Nephron (organoid): ENCODE measurements at regions not wholly inside any gene's neighbourhood (a gene's known extent, or its start where the extent isn't known, plus 50 kb on each side); places are given as distances from the start of the nearest gene placed in this dataset.

Experiments used
- H3K27ac Mint-ChIP-seq, 3 experiments: 2 replicates each; pipeline ENCODE4 v1.8.0; 2020; ENCODE audit warnings: mixed read lengths in 3 of 3, mild to moderate bottlenecking in 2 of 3, moderate library complexity in 1 of 3
- H3K27me3 Mint-ChIP-seq: 2 replicates; pipeline ENCODE4 v1.8.0; 2021; ENCODE audit warnings: low read depth, mild to moderate bottlenecking, moderate library complexity, mixed read lengths
- H3K36me3 Mint-ChIP-seq: 2 replicates; pipeline ENCODE4 v1.8.0; 2020; ENCODE audit warnings: low read depth, mixed read lengths
- H3K4me1 Mint-ChIP-seq: 2 replicates; pipeline ENCODE4 v1.8.0; 2020; ENCODE audit warnings: mixed read lengths
- H3K4me3 Mint-ChIP-seq, 3 experiments: 2 replicates each; pipeline ENCODE4 v1.8.0; 2020; ENCODE audit warnings: mild to moderate bottlenecking in 3 of 3, mixed read lengths in 3 of 3, moderate library complexity in 2 of 3
- H3K9me3 Mint-ChIP-seq: 2 replicates; pipeline ENCODE4 v1.8.0; 2020; ENCODE audit warnings: mixed read lengths
- TF ChIP-seq, protein P1 (sequence below), 3 experiments: fragments of 200-600 bp; sonication (generic); IDR thresholded peaks; one replicate each; pipeline ENCODE4 v1.5.0; 2021; ENCODE audit warnings: antibody characterized with exemption in 3 of 3; ENCODE audit not compliant: unreplicated experiment in 3 of 3

DNA sequence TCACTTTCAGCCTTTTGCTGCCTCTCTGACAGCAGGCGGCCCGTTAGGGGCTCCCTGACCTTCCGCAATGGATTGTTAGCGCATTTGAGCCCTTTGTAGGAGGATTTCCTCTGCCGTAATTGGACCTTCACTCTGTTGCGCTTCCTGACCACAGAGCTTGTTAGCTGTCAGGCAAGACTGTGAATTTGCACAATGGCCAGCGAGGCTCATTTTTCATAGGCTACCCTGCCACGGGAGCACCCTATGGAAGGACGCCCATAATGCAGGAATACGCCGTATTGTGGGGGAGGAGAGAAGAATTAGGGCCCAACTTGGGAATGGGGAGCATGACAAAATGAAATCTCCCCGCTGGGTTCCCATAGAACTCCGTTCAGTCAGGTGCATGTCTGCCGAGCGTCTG is 205.2 kb upstream of the NLRP1 start:
- TF ChIP-seq, protein P1, sequence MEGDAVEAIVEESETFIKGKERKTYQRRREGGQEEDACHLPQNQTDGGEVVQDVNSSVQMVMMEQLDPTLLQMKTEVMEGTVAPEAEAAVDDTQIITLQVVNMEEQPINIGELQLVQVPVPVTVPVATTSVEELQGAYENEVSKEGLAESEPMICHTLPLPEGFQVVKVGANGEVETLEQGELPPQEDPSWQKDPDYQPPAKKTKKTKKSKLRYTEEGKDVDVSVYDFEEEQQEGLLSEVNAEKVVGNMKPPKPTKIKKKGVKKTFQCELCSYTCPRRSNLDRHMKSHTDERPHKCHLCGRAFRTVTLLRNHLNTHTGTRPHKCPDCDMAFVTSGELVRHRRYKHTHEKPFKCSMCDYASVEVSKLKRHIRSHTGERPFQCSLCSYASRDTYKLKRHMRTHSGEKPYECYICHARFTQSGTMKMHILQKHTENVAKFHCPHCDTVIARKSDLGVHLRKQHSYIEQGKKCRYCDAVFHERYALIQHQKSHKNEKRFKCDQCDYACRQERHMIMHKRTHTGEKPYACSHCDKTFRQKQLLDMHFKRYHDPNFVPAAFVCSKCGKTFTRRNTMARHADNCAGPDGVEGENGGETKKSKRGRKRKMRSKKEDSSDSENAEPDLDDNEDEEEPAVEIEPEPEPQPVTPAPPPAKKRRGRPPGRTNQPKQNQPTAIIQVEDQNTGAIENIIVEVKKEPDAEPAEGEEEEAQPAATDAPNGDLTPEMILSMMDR (IDR thresholded peaks at IDR 0.05; ENCODE audit: unreplicated experiment in 3 of 3) = no peak
- peak overlapping the region in 2 of 3 experiments; percentile 3 to 8 for H3K4me3 Mint-ChIP-seq
- peaks cover 28% of the 10 kb centered on the region for H3K27me3 Mint-ChIP-seq
- H3K27ac Mint-ChIP-seq = no peak overlapping the region
- peaks cover 19% of the 10 kb centered on the region for H3K9me3 Mint-ChIP-seq
- H3K36me3 Mint-ChIP-seq = peaks cover 4% of the 10 kb centered on the region
- H3K4me1 Mint-ChIP-seq = peaks cover 14% of the 10 kb centered on the region

DNA sequence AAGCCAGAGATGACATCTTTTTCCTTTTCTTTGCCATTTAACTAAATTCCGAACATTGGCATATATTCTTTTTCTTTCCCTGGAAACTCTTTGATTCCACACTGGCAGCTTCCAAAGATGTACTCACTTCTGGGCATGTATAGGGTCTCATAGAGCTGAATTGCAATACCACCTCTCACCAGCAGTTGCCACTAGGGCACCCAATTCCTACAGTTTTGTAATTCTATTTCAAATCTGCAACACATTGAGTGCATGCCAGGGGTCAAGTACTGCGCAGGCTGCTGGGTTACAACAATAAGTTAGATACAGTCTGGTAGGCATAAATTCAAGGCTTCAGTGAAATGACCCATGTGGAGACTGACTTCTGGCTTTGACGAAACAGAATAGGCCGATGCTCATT is 208.8 kb upstream of the NLRP1 start:
- Mint-ChIP-seq H3K9me3 (peaks cover 11% of the 10 kb centered on the region), H3K27ac (no peak overlapping the region), H3K27me3 (peaks cover 34% of the 10 kb centered on the region), H3K36me3 (no peaks in the 10 kb centered on the region), H3K4me3 (no peak overlapping the region), H3K4me1 (peaks cover 11% of the 10 kb centered on the region)
- TF ChIP-seq, protein P1 (IDR thresholded peaks at IDR 0.05; ENCODE audit: unreplicated experiment in 3 of 3) = peak in 1 of 3 experiments; percentile 21

DNA sequence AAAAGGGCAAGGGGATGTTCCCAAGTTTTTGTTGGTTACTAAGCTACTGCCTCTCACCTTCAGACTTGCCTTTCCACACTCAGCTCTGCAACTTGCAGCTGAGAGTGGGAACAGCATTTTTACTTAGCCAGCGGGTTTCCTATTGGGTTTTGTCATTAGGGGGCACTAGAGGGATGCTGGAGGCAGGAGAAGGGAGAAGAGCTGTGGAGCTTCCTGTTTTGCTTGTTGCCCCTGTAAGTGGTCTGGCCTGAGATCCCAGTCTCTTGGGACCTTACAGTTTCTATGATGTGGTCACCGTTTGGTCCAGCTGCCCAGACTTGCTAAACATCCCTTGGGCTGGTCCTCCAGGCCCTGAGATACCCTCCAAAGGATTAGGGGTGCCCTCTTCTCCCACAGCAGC is 209.6 kb upstream of the NLRP1 start:
- Mint-ChIP-seq H3K27me3 (peaks cover 39% of the 10 kb centered on the region), H3K27ac (no peak overlapping the region), H3K36me3 (no peaks in the 10 kb centered on the region), H3K4me3 (no peak overlapping the region), H3K4me1 (peaks cover 11% of the 10 kb centered on the region), H3K9me3 (peaks cover 11% of the 10 kb centered on the region)
- TF ChIP-seq, protein P1 (IDR thresholded peaks at IDR 0.05; ENCODE audit: unreplicated experiment in 3 of 3) = peak in 1 of 3 experiments; percentile 20

DNA sequence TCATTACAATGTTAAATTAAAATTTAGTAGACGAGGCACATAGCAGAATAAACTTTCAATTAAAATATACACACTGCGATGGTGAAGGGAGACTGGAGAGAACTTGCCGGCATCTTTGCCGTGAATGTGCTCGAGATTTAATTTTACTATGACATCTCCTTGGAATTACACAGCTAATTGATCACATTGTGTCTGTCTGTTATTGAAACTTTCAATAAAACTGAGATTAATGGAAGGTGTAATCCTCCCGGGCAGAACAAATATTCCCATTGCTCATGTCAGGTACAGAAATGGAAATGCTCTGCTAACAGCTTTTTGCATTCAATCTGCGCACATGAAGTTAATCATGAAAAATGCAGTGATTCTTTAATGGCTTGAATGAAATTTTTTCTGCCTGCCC is 210.1 kb upstream of the NLRP1 start:
- H3K4me1 Mint-ChIP-seq = peaks cover 10% of the 10 kb centered on the region
- H3K27ac Mint-ChIP-seq = no peak overlapping the region
- TF ChIP-seq, protein P1 (IDR thresholded peaks at IDR 0.05; ENCODE audit: unreplicated experiment in 3 of 3) = no peak
- no peak overlapping the region for H3K4me3 Mint-ChIP-seq
- peaks cover 11% of the 10 kb centered on the region for H3K9me3 Mint-ChIP-seq
- H3K36me3 Mint-ChIP-seq = no peaks in the 10 kb centered on the region
- peaks cover 40% of the 10 kb centered on the region for H3K27me3 Mint-ChIP-seq

DNA sequence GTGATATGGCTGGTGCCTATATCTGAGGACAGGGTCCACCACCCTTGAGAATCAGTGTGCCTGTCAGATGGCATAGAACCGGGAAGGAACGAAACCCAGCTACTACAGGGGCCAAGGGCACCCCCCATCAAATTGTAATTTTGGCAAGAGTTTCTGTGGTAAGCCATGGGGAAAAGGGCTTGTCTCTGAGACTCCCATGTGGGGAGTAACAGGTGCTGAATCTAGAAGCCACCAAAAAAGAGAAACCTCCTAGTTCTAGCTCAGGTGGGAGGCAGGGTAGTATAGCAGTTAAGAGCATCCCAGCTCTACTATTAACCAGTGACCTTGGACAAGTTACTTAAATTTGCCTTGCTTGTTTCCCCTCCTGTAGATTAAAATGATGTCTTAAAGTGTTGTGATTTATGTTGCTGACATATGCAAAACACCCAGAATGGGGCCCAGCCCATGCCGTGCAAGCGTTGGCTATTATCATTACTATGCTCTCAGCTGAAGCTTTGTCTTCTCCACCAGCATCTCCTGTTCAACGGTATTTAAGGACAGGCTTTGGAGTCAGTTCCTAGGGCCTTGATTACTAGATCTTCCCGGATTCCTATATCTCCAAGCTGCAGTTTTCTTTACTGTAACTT is 210.7 kb upstream of the NLRP1 start:
- no peak overlapping the region for H3K4me3 Mint-ChIP-seq
- TF ChIP-seq, protein P1 (IDR thresholded peaks at IDR 0.05; ENCODE audit: unreplicated experiment in 3 of 3) = no peak
- H3K27ac Mint-ChIP-seq = no peak overlapping the region
- H3K27me3 Mint-ChIP-seq = peaks cover 40% of the 10 kb centered on the region
- peaks cover 7% of the 10 kb centered on the region for H3K4me1 Mint-ChIP-seq
- no peaks in the 10 kb centered on the region for H3K36me3 Mint-ChIP-seq
- peaks cover 11% of the 10 kb centered on the region for H3K9me3 Mint-ChIP-seq

DNA sequence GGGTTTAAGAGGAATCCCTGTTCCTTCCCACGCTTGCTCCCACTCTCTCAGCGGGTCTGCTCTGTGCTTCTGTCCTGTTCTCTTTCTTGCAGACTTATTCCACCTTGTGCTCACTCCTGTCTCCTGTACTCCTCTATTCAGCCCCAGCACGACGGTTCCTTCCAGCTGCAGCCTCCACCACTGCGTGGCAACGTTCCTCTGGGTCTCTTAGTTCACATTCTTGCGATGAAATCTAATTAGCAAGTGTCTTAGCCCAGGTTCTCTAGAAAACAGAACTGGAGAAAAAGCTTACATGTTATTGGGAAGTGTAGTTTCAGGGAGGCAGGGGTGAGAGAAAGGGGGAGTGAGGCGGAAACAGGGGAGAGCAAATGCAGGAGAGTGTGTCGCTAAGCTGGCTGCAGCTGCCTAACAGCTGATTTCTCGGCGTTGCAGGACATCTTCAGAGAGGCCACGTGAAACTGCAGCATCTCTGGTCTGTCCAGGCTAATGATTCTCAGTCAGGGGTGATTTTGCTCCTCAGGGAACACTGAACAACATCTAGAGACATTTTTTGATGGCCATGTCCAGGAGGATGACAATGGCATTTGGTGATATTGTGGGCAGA is 213.2 kb upstream of the NLRP1 start:
- no peak overlapping the region for H3K4me3 Mint-ChIP-seq
- peaks cover 48% of the 10 kb centered on the region for H3K27me3 Mint-ChIP-seq
- peak overlapping the region in 1 of 3 experiments; percentile 2 for H3K27ac Mint-ChIP-seq
- peaks cover 7% of the 10 kb centered on the region for H3K4me1 Mint-ChIP-seq
- H3K9me3 Mint-ChIP-seq = peaks cover 6% of the 10 kb centered on the region
- TF ChIP-seq, protein P1 (IDR thresholded peaks at IDR 0.05; ENCODE audit: unreplicated experiment in 3 of 3) = no peak
- no peaks in the 10 kb centered on the region for H3K36me3 Mint-ChIP-seq
